ENCODE measurements at regions not wholly inside any gene's neighbourhood (a gene's known extent, or its start where the extent isn't known, plus 50 kb on each side); places are given as distances from the start of the nearest gene placed in this dataset.
A peak's percentile ranks its signal among the peaks of the same experiment; 100 is the strongest.
"Not testable (repeated sequence)": the region's sequence is repeated elsewhere in the genome, so short reads cannot be mapped to it uniquely, and the experiment has no call there.

DNA sequence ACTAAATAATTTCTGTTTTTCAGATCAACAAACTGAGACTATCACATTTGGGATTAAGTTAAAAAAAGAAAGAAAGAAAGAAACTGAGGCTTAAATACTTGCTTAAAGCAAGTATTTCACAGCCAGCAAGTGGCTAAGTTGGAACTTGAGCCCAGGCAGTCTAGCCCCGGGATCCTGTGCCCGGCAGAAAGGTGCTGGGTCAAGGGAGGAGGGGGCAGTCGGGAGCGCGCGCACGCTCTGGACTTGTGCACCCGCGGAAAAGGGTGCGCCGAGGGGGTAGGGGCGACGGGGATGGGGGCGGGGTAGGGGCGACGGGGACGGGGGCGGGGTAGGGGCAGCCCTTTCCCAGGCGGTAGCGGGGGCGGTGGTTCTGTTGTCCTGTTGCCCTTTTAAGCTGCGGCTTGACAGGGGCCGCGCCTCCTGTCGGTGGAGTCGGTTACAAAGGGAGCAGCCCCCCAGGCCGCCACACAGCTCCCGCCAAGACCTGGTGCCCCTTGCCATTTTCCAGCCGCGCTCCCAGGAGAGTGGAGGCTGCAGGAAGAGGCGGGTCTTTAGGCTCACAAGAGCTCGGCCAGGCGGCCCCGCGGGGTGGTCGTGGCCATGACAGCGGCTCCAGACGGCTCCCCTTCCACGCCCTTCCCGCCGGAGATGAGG, 60.6 kb downstream of the GOLGA8T start:
- DNase-seq (ENCODE audit: missing footprints); intact Hi-C loops (cut with DNase I); ATAC-seq: not testable (repeated sequence)

DNA sequence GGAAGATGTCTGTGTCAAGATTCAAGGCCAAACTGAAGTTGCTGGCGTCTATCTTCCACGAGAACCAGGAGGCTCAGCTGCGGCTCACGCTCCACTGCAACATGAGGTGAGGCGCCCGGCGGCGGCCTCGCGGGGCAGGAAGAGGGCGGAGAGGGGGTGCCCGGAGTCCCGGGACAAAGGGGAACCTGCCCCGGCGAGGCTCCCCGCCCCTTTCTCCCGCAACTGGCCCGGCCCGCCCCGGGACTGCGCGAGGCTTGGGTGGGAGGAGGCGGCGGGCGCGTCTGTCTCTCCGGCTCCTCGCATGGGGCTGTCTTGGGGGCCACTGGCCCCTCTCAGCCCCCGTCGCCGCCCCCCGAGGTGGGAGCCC, 61.1 kb downstream of the GOLGA8T start:
- intact Hi-C loops (cut with DNase I), result not testable (repeated sequence)
- DNase-seq (ENCODE audit: missing footprints) (peak; percentile 73), ATAC-seq (peak; percentile 57)

DNA sequence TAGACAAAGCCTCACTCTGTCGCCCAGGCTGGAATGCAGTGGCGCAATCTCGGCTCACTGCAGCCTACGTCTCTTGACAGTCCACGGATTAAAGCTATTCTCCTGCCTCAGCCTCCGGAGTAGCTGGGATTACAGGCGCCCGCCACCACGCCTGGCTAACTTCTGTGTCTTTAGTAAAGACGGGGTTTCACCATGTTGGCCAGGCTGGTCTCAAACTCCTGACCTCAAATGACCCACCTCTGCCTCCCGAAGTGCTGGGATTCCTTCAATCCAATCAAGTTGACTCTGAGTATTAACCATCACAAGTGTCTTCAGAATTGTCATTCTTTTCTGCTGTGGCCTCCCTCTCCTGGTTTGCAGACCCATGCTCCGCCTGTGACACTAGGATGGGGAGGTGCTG, 61.9 kb downstream of the GOLGA8T start:
- ATAC-seq; intact Hi-C loops (cut with DNase I); DNase-seq (ENCODE audit: missing footprints): not testable (repeated sequence)

DNA sequence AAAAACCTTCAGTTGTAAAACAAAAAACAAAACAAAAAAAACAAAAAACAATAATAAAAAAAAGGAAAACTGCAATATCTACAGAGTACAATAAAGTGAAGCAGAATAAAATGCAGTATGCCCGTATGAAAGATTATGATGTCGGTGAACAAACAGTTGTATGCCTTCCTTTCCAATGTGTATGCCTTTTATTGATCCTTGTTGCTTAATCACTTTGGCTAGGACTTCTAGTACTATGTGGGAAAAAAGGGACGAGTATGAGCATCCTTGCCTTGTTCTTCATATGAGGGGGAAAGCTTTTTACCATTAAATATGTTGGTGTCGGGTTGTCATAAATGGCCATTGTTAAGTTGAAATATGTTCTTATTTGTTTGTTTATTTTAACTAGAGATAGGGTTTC, 66.7 kb downstream of the GOLGA8T start:
- DNase-seq (ENCODE audit: missing footprints); ATAC-seq; intact Hi-C loops (cut with DNase I): not testable (repeated sequence)

GRCh38 chr15:30213733-30214132, 78.9 kb downstream of the GOLGA8T start:
- ATAC-seq; intact Hi-C loops (cut with DNase I); DNase-seq (ENCODE audit: missing footprints): not testable (repeated sequence)

DNA sequence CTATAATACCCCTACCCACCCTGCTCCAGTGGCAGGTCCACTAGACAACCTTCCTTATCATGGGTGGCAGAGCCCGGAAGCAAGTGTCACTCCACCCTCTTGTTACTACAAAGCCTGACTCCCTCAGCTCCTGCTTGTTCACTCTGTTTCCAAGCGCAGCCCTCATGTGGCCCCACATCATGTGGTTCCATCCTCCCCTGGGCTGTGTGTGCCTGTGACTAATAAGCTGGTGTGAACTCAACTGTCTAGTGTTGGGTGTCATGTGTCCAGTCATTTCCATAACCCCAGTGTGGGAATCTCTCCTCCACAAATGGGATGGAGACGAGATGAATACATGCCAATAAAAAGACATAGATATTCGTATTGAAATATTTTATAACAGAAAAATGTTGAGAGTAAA, 87.0 kb downstream of the GOLGA8T start:
- intact Hi-C loops (cut with DNase I); DNase-seq (ENCODE audit: missing footprints); ATAC-seq: not testable (repeated sequence)

DNA sequence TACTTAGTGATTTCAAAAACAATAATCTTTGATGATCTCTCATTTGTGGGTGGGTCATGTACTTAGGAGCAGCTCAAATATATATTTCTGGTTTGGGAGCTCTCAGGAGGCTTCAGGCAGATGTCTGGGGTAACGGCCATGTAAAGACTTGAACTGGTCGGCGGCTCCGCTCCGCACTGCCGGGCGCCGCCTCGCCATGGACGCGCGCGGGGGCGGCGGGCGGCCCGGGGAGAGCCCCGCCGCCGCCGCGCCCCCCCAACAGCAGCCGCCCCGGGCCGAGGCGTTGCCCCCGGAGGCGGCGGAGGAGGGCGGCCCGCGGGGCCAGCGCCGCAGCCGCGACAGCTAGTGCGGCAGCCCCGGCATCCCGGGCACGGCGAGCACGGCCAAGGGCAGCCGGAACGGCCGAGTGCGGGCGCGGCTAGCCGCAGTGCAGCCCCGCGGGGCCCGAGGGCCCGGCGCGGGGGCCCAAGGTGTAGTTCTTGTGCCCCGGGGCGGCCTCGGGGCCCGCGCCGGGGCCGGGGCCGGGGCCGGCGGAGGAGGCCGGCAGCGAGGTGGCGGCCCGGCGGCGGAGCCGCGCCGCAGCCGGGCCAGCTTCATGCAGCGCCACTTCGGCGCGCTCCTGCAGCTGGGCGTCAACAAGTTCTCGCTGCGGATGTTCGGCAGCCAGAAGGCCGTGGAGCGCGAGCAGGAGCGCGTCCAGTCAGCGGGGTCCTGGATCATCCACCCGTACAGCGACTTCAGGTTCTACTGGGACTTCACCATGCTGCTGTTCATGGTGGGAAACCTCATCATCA, 88.1 kb downstream of the GOLGA8T start:
- ATAC-seq; intact Hi-C loops (cut with DNase I): not testable (repeated sequence)
- DNase-seq (ENCODE audit: missing footprints), result peak; percentile 5

GRCh38 chr15:30225233-30225891, 90.5 kb downstream of the GOLGA8T start:
- intact Hi-C loops (cut with DNase I); ATAC-seq: not testable (repeated sequence)
- peak; percentile 9 for DNase-seq (ENCODE audit: missing footprints)

- ATAC-seq; intact Hi-C loops (cut with DNase I): not testable (repeated sequence)
- DNase-seq (ENCODE audit: missing footprints), result peak; percentile 0
Measured at GRCh38 chr15:30261432-30262141, 126.7 kb downstream of the GOLGA8T start.

DNA sequence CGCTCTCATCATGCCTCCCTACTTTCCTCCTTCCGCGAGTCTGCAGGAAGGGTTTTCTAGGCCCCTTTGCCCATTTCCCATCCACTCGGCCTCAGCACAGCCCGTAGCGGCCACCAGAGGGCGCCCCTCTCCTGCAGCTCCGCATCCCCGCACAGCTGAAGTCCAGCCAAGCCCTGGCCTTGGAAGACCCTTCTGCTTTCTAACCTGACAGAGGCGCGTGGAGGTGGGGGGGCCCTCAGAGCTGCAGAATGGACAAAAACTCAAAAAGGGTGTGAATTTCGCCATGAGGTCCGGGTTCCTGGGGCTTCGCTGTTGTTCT, 127.2 kb downstream of the GOLGA8T start:
- intact Hi-C loops (cut with DNase I); DNase-seq (ENCODE audit: missing footprints): not testable (repeated sequence)
- peak; percentile 54 for ATAC-seq

GRCh38 chr15:30264000-30264399, 129.1 kb downstream of the GOLGA8T start:
- intact Hi-C loops (cut with DNase I); ATAC-seq: not testable (repeated sequence)
- peak; percentile 11 for DNase-seq (ENCODE audit: missing footprints)

DNA sequence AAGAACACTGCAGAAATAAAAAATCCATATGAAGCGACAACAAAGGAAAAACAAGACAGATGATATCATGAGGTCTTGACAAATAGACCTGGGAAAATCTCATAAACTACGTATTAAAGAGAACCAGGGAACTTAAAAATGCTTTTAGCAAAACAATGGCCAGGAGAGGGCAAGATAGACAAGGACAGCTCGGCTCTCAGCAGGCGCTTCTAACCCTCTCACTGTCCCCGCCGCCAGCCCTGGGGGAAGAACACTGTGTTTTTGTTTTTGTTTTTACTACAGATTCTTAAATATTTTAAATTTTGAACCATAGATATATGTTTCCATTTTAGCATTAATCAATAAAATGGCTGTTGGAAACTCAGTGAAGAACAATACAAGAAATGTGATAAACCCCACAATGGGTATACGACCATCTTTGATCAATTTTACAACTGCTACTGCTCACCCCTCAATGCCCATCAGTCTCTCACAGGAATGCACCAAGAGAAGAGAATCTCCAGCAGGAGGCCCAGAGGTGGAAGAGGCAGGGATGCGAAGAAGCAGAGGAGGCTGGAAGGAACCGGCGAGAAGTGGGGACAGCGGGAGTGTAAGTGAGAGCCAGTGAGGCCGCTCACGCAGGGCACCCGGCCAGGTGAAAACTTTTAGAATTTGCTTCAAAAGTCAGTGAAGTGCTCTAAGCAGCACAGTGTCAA, 98.0 kb downstream of the CHRFAM7A start:
- intact Hi-C loops (cut with DNase I); ATAC-seq; DNase-seq (ENCODE audit: missing footprints): not testable (repeated sequence)

DNA sequence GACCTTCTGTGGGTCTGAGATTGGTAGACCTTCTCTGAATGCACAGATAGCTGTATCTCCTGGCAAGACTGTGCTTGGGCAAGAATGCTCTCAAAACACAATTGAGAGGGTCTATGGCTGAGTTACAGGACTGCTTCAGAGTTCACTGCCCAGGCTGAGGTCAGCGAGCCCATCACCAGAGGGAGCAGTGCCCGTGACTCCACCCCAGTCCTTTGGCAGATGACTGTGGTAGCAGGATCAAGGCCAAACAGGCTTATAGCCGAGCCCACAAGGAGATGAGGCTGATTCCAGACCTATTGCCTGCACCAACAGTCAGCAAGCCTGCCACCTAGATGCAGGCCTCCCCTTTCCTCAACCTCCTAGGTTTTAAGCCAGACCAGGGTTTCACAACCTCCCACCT, 89.4 kb downstream of the CHRFAM7A start:
- ATAC-seq; intact Hi-C loops (cut with DNase I): not testable (repeated sequence)

More for the DNA sequence above, 89.4 kb downstream of the CHRFAM7A start:
- DNase-seq (ENCODE audit: missing footprints), result not testable (repeated sequence)
